Choroid plexus epithelial cell (primary cell): ENCODE measurements at regions not wholly inside any gene's neighbourhood (a gene's known extent, or its start where the extent isn't known, plus 50 kb on each side); places are given as distances from the start of the nearest gene placed in this dataset.

Experiments
- DNase-seq: peaks from one replicate; pipeline ENCODE4 v3.0.0-alpha.2; 2010; ENCODE audit warnings: low read depth
- H3K4me3 ChIP-seq: 2 replicates; pipeline ENCODE4 v1.5.1; 2011; ENCODE audit warnings: low read depth, mild to moderate bottlenecking, control low read depth, low read length, moderate library complexity
- TF ChIP-seq, protein P1 (sequence below): conservative IDR thresholded peaks from 2 replicates; pipeline ENCODE4 v1.5.1; 2011; ENCODE audit warnings: low read depth, mild to moderate bottlenecking, control low read depth, inconsistent platforms, low read length, moderate library complexity

DNA sequence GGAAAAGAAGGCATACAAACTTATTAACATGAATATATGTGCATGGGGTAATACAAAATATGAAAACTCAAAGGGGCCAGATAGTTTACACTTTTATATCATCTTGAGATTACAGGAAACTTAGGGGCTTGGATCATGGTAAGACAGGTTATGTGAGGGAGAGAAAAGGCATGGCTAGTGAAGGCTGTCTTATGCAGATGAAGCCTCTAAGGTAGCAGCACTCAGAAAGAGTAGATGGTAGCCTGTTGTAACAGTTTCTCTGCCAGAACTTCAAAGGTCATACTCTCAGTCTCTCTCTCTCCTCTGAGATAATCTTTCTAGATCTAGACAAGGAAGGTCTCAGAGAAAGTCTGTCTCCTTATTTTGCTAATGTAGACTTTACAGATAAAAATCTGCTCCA is 57.2 kb upstream of the FGF10 start:
- TF ChIP-seq, protein P1, sequence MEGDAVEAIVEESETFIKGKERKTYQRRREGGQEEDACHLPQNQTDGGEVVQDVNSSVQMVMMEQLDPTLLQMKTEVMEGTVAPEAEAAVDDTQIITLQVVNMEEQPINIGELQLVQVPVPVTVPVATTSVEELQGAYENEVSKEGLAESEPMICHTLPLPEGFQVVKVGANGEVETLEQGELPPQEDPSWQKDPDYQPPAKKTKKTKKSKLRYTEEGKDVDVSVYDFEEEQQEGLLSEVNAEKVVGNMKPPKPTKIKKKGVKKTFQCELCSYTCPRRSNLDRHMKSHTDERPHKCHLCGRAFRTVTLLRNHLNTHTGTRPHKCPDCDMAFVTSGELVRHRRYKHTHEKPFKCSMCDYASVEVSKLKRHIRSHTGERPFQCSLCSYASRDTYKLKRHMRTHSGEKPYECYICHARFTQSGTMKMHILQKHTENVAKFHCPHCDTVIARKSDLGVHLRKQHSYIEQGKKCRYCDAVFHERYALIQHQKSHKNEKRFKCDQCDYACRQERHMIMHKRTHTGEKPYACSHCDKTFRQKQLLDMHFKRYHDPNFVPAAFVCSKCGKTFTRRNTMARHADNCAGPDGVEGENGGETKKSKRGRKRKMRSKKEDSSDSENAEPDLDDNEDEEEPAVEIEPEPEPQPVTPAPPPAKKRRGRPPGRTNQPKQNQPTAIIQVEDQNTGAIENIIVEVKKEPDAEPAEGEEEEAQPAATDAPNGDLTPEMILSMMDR, result no peak
- no peak overlapping the region for H3K4me3 ChIP-seq
- DNase-seq, result no peak

DNA sequence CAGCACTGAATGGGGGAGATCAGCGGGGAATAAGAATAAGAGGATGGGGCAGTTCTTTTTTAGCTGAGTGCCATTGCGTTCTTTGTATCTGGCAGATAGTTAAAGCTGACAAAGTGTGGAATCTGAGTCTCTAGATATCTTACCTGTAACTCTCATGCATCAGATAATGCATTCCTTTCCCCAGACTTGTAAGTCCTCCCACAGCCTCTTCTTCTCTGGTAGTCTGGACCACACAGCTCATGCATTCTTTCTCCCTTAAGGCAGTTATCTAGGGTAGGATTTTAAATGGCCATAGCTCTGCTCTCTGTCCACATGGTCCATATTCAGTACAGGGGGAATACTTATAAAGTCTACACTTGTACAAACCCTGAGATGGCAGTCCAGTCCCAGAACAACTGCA is 54.0 kb upstream of the FGF10 start:
- TF ChIP-seq, protein P1, result no peak
- no peak for DNase-seq
- no peak overlapping the region for H3K4me3 ChIP-seq

DNA sequence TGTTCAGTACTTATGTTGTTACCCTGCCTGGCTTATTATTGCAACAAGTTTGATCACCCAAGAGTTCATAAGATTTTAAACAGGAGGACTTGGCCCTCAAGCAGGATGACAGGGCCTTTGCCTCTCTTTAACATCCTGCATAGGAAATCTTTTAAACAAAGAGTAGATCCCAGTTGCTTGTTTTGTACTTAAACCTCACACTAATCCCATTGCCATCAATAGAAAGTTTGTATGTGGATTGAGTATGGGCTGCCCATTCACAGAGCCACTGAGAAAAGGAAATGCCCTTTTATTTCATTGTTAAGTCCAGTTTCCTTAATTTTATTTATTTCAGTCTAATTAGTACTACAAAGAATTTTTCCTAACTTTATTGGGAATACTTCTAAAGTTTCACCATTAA is 52.2 kb upstream of the FGF10 start:
- TF ChIP-seq, protein P1, result no peak
- H3K4me3 ChIP-seq, result no peak overlapping the region
- DNase-seq, result no peak

DNA sequence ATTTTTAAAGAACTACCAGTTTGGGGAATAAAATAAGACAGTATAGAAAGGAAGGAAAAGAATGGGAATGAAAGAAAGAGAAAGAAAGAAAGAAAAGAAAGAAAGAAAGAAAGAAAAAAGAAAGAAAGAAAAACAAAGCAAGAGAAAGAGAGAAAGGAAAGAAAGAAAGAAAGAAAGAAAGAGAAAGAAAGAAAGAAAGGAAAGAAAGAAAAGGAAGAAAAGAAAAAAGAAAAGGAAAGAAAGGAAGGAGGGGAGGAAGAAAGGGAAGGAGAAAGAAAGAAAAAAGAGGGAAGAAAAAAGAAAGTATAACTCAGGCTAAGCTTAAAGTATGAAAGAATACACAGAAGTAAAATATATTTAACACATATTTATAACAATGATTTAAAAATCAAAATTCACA is 51.0 kb upstream of the FGF10 start:
- TF ChIP-seq, protein P1, result no peak
- DNase-seq, result no peak

More for the DNA sequence above, 51.0 kb upstream of the FGF10 start:
- H3K4me3 ChIP-seq, result no peak overlapping the region
